ENCODE measurements at regions not wholly inside any gene's neighbourhood (a gene's known extent, or its start where the extent isn't known, plus 50 kb on each side); places are given as distances from the start of the nearest gene placed in this dataset.

- Histone ChIP-seq H3K4me1 (ENCODE audit: control insufficient read depth, insufficient read depth, low read length, poor library complexity, severe bottlenecking) (no peaks in the 10 kb centered on the region), H3K4me3 (ENCODE audit: extremely low read depth, insufficient read depth, low read length, poor library complexity, severe bottlenecking) (no peak overlapping the region), H3K9me3 (ENCODE audit: control insufficient read depth, low read length) (no peaks in the 10 kb centered on the region), H3K36me3 (ENCODE audit: control insufficient read depth, insufficient read depth, low read length) (no peaks in the 10 kb centered on the region), H3K27ac (ENCODE audit: low read depth, low read length, severe bottlenecking) (no peak overlapping the region)
- WGBS, 2 experiments (ENCODE audit: insufficient coverage in 2 of 2) = 92 to 98% methylated on average over 4 to 5 of the region's 5 CpGs
Measured at GRCh38 chr1:57506941-57507340, 83.1 kb upstream of the DAB1 start.

- WGBS, 2 experiments (ENCODE audit: insufficient coverage in 2 of 2) = 88% methylated on average over 1 of the region's 1 CpG; no CpG with 5 or more reads in 1 of the 2 experiments
- no peaks in the 10 kb centered on the region for H3K9me3 ChIP-seq (ENCODE audit: control insufficient read depth, low read length)
Measured at GRCh38 chr1:57503337-57503736, 79.5 kb upstream of the DAB1 start.

GRCh38 chr1:57500136-57500830, 76.4 kb upstream of the DAB1 start:
- no peaks in the 10 kb centered on the region for H3K9me3 ChIP-seq (ENCODE audit: control insufficient read depth, low read length)
- H3K4me3 ChIP-seq (ENCODE audit: extremely low read depth, insufficient read depth, low read length, poor library complexity, severe bottlenecking) = no peak overlapping the region
- no peaks in the 10 kb centered on the region for H3K4me1 ChIP-seq (ENCODE audit: control insufficient read depth, insufficient read depth, low read length, poor library complexity, severe bottlenecking)
- 86% methylated on average over 2 of the region's 6 CpGs; no CpG with 5 or more reads in 1 of the 2 experiments for WGBS, 2 experiments (ENCODE audit: insufficient coverage in 2 of 2)
- no peak overlapping the region for H3K27ac ChIP-seq (ENCODE audit: low read depth, low read length, severe bottlenecking)
- H3K36me3 ChIP-seq (ENCODE audit: control insufficient read depth, insufficient read depth, low read length) = no peaks in the 10 kb centered on the region

More at GRCh38 chr1:57503337-57503736, 79.5 kb upstream of the DAB1 start:
- no peak overlapping the region for H3K27ac ChIP-seq (ENCODE audit: low read depth, low read length, severe bottlenecking)
- no peaks in the 10 kb centered on the region for H3K36me3 ChIP-seq (ENCODE audit: control insufficient read depth, insufficient read depth, low read length)
- no peaks in the 10 kb centered on the region for H3K4me1 ChIP-seq (ENCODE audit: control insufficient read depth, insufficient read depth, low read length, poor library complexity, severe bottlenecking)
- H3K4me3 ChIP-seq (ENCODE audit: extremely low read depth, insufficient read depth, low read length, poor library complexity, severe bottlenecking) = no peak overlapping the region

- H3K27ac ChIP-seq (ENCODE audit: low read depth, low read length, severe bottlenecking) = no peak overlapping the region
- WGBS, 2 experiments (ENCODE audit: insufficient coverage in 2 of 2) = 89 to 93% methylated on average over 2 to 4 of the region's 6 CpGs
- H3K36me3 ChIP-seq (ENCODE audit: control insufficient read depth, insufficient read depth, low read length) = no peaks in the 10 kb centered on the region
- no peak overlapping the region for H3K4me3 ChIP-seq (ENCODE audit: extremely low read depth, insufficient read depth, low read length, poor library complexity, severe bottlenecking)
- no peaks in the 10 kb centered on the region for H3K9me3 ChIP-seq (ENCODE audit: control insufficient read depth, low read length)
- peaks cover under 1% of the 10 kb centered on the region for H3K4me1 ChIP-seq (ENCODE audit: control insufficient read depth, insufficient read depth, low read length, poor library complexity, severe bottlenecking)
Measured at GRCh38 chr1:57494530-57495079, 70.7 kb upstream of the DAB1 start.

GRCh38 chr1:57492586-57493226, 68.8 kb upstream of the DAB1 start:
- no peaks in the 10 kb centered on the region for H3K9me3 ChIP-seq (ENCODE audit: control insufficient read depth, low read length)
- WGBS, 2 experiments (ENCODE audit: insufficient coverage in 2 of 2) = 78 to 86% methylated on average over 2 of the region's 5 CpGs
- H3K27ac ChIP-seq (ENCODE audit: low read depth, low read length, severe bottlenecking) = no peak overlapping the region
- no peaks in the 10 kb centered on the region for H3K36me3 ChIP-seq (ENCODE audit: control insufficient read depth, insufficient read depth, low read length)
- H3K4me3 ChIP-seq (ENCODE audit: extremely low read depth, insufficient read depth, low read length, poor library complexity, severe bottlenecking) = no peak overlapping the region
- H3K4me1 ChIP-seq (ENCODE audit: control insufficient read depth, insufficient read depth, low read length, poor library complexity, severe bottlenecking) = peaks cover 9% of the 10 kb centered on the region

GRCh38 chr1:57489358-57490036, 65.6 kb upstream of the DAB1 start:
- Histone ChIP-seq H3K9me3 (ENCODE audit: control insufficient read depth, low read length) (no peaks in the 10 kb centered on the region), H3K4me1 (ENCODE audit: control insufficient read depth, insufficient read depth, low read length, poor library complexity, severe bottlenecking) (peaks cover 22% of the 10 kb centered on the region), H3K27ac (ENCODE audit: low read depth, low read length, severe bottlenecking) (peak overlapping the region; percentile 86), H3K4me3 (ENCODE audit: extremely low read depth, insufficient read depth, low read length, poor library complexity, severe bottlenecking) (no peak overlapping the region), H3K36me3 (ENCODE audit: control insufficient read depth, insufficient read depth, low read length) (no peaks in the 10 kb centered on the region)
- WGBS, 2 experiments (ENCODE audit: insufficient coverage in 2 of 2) = 62 to 92% methylated on average over 2 to 4 of the region's 5 CpGs

- Histone ChIP-seq H3K9me3 (ENCODE audit: control insufficient read depth, low read length) (no peaks in the 10 kb centered on the region), H3K4me3 (ENCODE audit: extremely low read depth, insufficient read depth, low read length, poor library complexity, severe bottlenecking) (no peak overlapping the region), H3K27ac (ENCODE audit: low read depth, low read length, severe bottlenecking) (no peak overlapping the region), H3K36me3 (ENCODE audit: control insufficient read depth, insufficient read depth, low read length) (no peaks in the 10 kb centered on the region), H3K4me1 (ENCODE audit: control insufficient read depth, insufficient read depth, low read length, poor library complexity, severe bottlenecking) (peaks cover 30% of the 10 kb centered on the region)
- WGBS, 2 experiments (ENCODE audit: insufficient coverage in 2 of 2) = 80% methylated on average over 1 to 4 of the region's 4 CpGs
Measured at GRCh38 chr1:57485643-57486042, 61.8 kb upstream of the DAB1 start.

- Histone ChIP-seq H3K9me3 (ENCODE audit: control insufficient read depth, low read length) (no peaks in the 10 kb centered on the region), H3K4me1 (ENCODE audit: control insufficient read depth, insufficient read depth, low read length, poor library complexity, severe bottlenecking) (peaks cover 23% of the 10 kb centered on the region), H3K27ac (ENCODE audit: low read depth, low read length, severe bottlenecking) (no peak overlapping the region), H3K4me3 (ENCODE audit: extremely low read depth, insufficient read depth, low read length, poor library complexity, severe bottlenecking) (no peak overlapping the region), H3K36me3 (ENCODE audit: control insufficient read depth, insufficient read depth, low read length) (no peaks in the 10 kb centered on the region)
- WGBS, 2 experiments (ENCODE audit: insufficient coverage in 2 of 2) = 77 to 82% methylated on average over 1 of the region's 1 CpG
Measured at GRCh38 chr1:57483954-57484353, 60.1 kb upstream of the DAB1 start.

- Histone ChIP-seq H3K4me3 (ENCODE audit: extremely low read depth, insufficient read depth, low read length, poor library complexity, severe bottlenecking) (no peak overlapping the region), H3K4me1 (ENCODE audit: control insufficient read depth, insufficient read depth, low read length, poor library complexity, severe bottlenecking) (peaks cover 7% of the 10 kb centered on the region), H3K27ac (ENCODE audit: low read depth, low read length, severe bottlenecking) (no peak overlapping the region), H3K36me3 (ENCODE audit: control insufficient read depth, insufficient read depth, low read length) (no peaks in the 10 kb centered on the region), H3K9me3 (ENCODE audit: control insufficient read depth, low read length) (no peaks in the 10 kb centered on the region)
Measured at GRCh38 chr1:57479471-57479870, 55.6 kb upstream of the DAB1 start.

GRCh38 chr1:57475366-57475765, 51.5 kb upstream of the DAB1 start:
- Histone ChIP-seq H3K4me1 (ENCODE audit: control insufficient read depth, insufficient read depth, low read length, poor library complexity, severe bottlenecking) (no peaks in the 10 kb centered on the region), H3K36me3 (ENCODE audit: control insufficient read depth, insufficient read depth, low read length) (no peaks in the 10 kb centered on the region), H3K27ac (ENCODE audit: low read depth, low read length, severe bottlenecking) (no peak overlapping the region), H3K4me3 (ENCODE audit: extremely low read depth, insufficient read depth, low read length, poor library complexity, severe bottlenecking) (no peak overlapping the region), H3K9me3 (ENCODE audit: control insufficient read depth, low read length) (no peaks in the 10 kb centered on the region)
- 95 to 96% methylated on average over 4 of the region's 5 CpGs for WGBS, 2 experiments (ENCODE audit: insufficient coverage in 2 of 2)
